ENCODE measurements at regions not wholly inside any gene's neighbourhood (a gene's known extent, or its start where the extent isn't known, plus 50 kb on each side); places are given as distances from the start of the nearest gene placed in this dataset.

DNA sequence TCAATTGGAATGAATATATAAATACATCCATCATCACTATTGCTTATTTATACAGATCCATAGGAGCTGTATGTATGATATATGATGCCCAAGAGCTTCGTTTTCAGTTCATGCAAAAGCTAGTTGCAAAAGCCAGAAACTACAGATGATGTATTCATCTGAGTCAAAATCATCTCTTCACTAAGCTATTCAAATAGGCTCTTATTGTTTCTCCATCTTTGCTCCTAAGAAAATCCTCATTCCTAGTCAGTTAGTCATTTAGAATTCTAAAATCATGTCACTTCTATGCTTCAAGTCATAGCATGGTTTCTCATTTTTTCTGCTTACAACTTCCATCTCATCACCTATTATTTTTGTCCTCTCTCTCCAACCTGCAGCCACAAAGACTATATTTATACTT is 300.1 kb upstream of the TRAM1L1 start:
- TF ChIP-seq JUN (IDR thresholded peaks at IDR 0.05) (no peak), CTCF (IDR thresholded peaks at IDR 0.05) (no peak), SMC3 (IDR thresholded peaks at IDR 0.05) (no peak), POLR2A (IDR thresholded peaks at IDR 0.05; ENCODE audit: low read length) (no peak), HDAC2 (IDR thresholded peaks at IDR 0.05) (no peak)
- TF ChIP-seq, protein P1, sequence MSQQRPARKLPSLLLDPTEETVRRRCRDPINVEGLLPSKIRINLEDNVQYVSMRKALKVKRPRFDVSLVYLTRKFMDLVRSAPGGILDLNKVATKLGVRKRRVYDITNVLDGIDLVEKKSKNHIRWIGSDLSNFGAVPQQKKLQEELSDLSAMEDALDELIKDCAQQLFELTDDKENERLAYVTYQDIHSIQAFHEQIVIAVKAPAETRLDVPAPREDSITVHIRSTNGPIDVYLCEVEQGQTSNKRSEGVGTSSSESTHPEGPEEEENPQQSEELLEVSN (IDR thresholded peaks at IDR 0.05; ENCODE audit: borderline replicate concordance, low read depth): no peak

Measured in A549 (cell line).